HepG2 (cell line): ENCODE measurements at regions not wholly inside any gene's neighbourhood (a gene's known extent, or its start where the extent isn't known, plus 50 kb on each side); places are given as distances from the start of the nearest gene placed in this dataset.

Source experiments
- ATRX ChIP-seq: sonication (generic); formaldehyde crosslinking; IDR thresholded peaks from 2 replicates; pipeline ENCODE4 v1.4.0; 2020; ENCODE audit warnings: missing genetic modification reagents, borderline replicate concordance
- CTCF ChIP-seq: sonication (generic); formaldehyde crosslinking; IDR thresholded peaks from 2 replicates; pipeline ENCODE4 v1.5.0; 2020; ENCODE audit warnings: mild to moderate bottlenecking, missing genetic modification reagents, moderate library complexity
- DMAP1 ChIP-seq: IDR thresholded peaks from 2 replicates; pipeline ENCODE4 v1.6.1; 2016
- EEA1 ChIP-seq: sonication (generic); formaldehyde crosslinking; IDR thresholded peaks from 2 replicates; pipeline ENCODE4 v1.5.1; 2020; ENCODE audit warnings: mild to moderate bottlenecking, missing genetic modification reagents, borderline replicate concordance
- GPN1 ChIP-seq: sonication (generic); formaldehyde crosslinking; IDR thresholded peaks from 2 replicates; pipeline ENCODE4 v1.5.1; 2020; ENCODE audit warnings: missing genetic modification reagents, borderline replicate concordance
- ISL2 ChIP-seq: sonication (generic); formaldehyde crosslinking; IDR thresholded peaks from 2 replicates; pipeline ENCODE4 v1.5.0; 2020; ENCODE audit warnings: missing genetic modification reagents
- NFYB ChIP-seq: sonication (generic); formaldehyde crosslinking; IDR thresholded peaks from 2 replicates; pipeline ENCODE4 v1.4.0; 2020; ENCODE audit warnings: missing genetic modification reagents
- PTBP1 ChIP-seq: fragments of 200-400 bp; formaldehyde crosslinking; IDR thresholded peaks from 2 replicates; pipeline ENCODE4 v1.6.1; 2018; ENCODE audit warnings: low read length, low read depth; ENCODE audit not compliant: poor library complexity, severe bottlenecking
- SIX1 ChIP-seq: sonication (generic); formaldehyde crosslinking; IDR thresholded peaks from 2 replicates; pipeline ENCODE4 v1.4.0; 2020; ENCODE audit warnings: missing genetic modification reagents, borderline replicate concordance
- SNAPC2 ChIP-seq: sonication (generic); formaldehyde crosslinking; IDR thresholded peaks from 2 replicates; pipeline ENCODE4 v1.8.1; 2022; ENCODE audit warnings: mild to moderate bottlenecking, missing genetic modification reagents
- SP1 ChIP-seq, 2 experiments: fragments of 450-650 bp in 1 of 2; sonication (generic) in 1 of 2; formaldehyde crosslinking in 1 of 2; IDR thresholded peaks; 2 replicates each; pipeline versions ENCODE4 v1.4.0 to v1.6.1; 2016 to 2020; ENCODE audit warnings: missing genetic modification reagents in 1 of 2
- TOPORS ChIP-seq: sonication (generic); formaldehyde crosslinking; IDR thresholded peaks from 2 replicates; pipeline ENCODE4 v1.8.0; 2023; ENCODE audit warnings: mild to moderate bottlenecking, missing genetic modification reagents
- ZNF3 ChIP-seq: IDR thresholded peaks from 2 replicates; pipeline ENCODE4 v1.7.0; 2017; ENCODE audit warnings: inconsistent platforms
- ZNF318 ChIP-seq: sonication (generic); formaldehyde crosslinking; IDR thresholded peaks from 2 replicates; pipeline ENCODE4 v1.4.0; 2020; ENCODE audit warnings: mild to moderate bottlenecking, missing genetic modification reagents
- ZNF546 ChIP-seq: sonication (generic); formaldehyde crosslinking; conservative IDR thresholded peaks from 2 replicates; pipeline ENCODE4 v1.8.1; 2023; ENCODE audit warnings: mild to moderate bottlenecking, missing genetic modification reagents
- ZNF576 ChIP-seq: sonication (generic); formaldehyde crosslinking; IDR thresholded peaks from 2 replicates; pipeline ENCODE4 v1.4.0; 2020; ENCODE audit warnings: mild to moderate bottlenecking, missing genetic modification reagents
- ZNF674 ChIP-seq: sonication (generic); formaldehyde crosslinking; IDR thresholded peaks from 2 replicates; pipeline ENCODE4 v1.5.0; 2020; ENCODE audit warnings: low read depth, mild to moderate bottlenecking, missing genetic modification reagents
- ZNF761 ChIP-seq: sonication (generic); formaldehyde crosslinking; conservative IDR thresholded peaks from 2 replicates; pipeline ENCODE4 v1.4.0; 2020; ENCODE audit warnings: mild to moderate bottlenecking, missing genetic modification reagents

- TF ChIP-seq ZNF761 (CRISPR knock-in tag), result no peak
- TF ChIP-seq DMAP1 (CRISPR knock-in tag), result no peak
- no peak for TF ChIP-seq ZNF3 (CRISPR knock-in tag)
- TF ChIP-seq ZNF318 (CRISPR knock-in tag), result no peak
- no peak for TF ChIP-seq GPN1 (CRISPR knock-in tag)
- TF ChIP-seq ZNF576, result no peak
- TF ChIP-seq PTBP1, result no peak
- TF ChIP-seq TOPORS (CRISPR knock-in tag), result no peak
- TF ChIP-seq ISL2, result peak; percentile 79
- no peak for TF ChIP-seq ATRX
- TF ChIP-seq SIX1, result no peak
- no peak for TF ChIP-seq NFYB
- TF ChIP-seq ZNF674 (CRISPR knock-in tag), result no peak
- TF ChIP-seq ZNF546 (CRISPR knock-in tag), result no peak
- no peak for TF ChIP-seq SP1 (IDR thresholded peaks at IDR 0.05)
- no peak for TF ChIP-seq SP1 (CRISPR knock-in tag; IDR thresholded peaks at IDR 0.05)
- TF ChIP-seq SNAPC2 (CRISPR knock-in tag), result no peak
- no peak for TF ChIP-seq CTCF (CRISPR knock-in tag)
- no peak for TF ChIP-seq EEA1 (CRISPR knock-in tag)
Observed at GRCh38 chr3:103947062-103947461, 1419.6 kb upstream of the ALCAM start (continued).
